CD14-positive monocyte (primary cell): ENCODE measurements at regions not wholly inside any gene's neighbourhood (a gene's known extent, or its start where the extent isn't known, plus 50 kb on each side); places are given as distances from the start of the nearest gene placed in this dataset.

Experiments
- DNase-seq, 3 donors: peaks; one replicate each; pipeline ENCODE4 v3.0.0-alpha.2; 2011 to 2022
- H2AFZ ChIP-seq: 2 replicates; pipeline ENCODE4 v1.6.0; 2012; ENCODE audit warnings: mild to moderate bottlenecking, low read depth, low read length, inconsistent platforms; ENCODE audit not compliant: insufficient read depth, poor library complexity, severe bottlenecking
- H3K27ac ChIP-seq, 2 donors: 1 replicate in 1 of 2; 2 replicates in 1 of 2; pipeline ENCODE4 v1.5.1; 2012 to 2013; ENCODE audit warnings: low read length in 2 of 2, control low read depth in 1 of 2, inconsistent platforms in 1 of 2, low read depth in 1 of 2, mild to moderate bottlenecking in 1 of 2
- H3K27me3 ChIP-seq, 2 donors: one replicate each; pipeline versions ENCODE4 v1.6.0 to v1.6.1; 2011 to 2013; ENCODE audit warnings: low read length in 2 of 2; ENCODE audit not compliant: control insufficient read depth in 2 of 2, insufficient read depth in 2 of 2
- H3K36me3 ChIP-seq, 2 donors: replicated peaks in 1 of 2; 1 replicate in 1 of 2; 2 replicates in 1 of 2; pipeline versions ENCODE4 v1.5.1 to v1.6.1; 2012 to 2013; ENCODE audit warnings: low read length in 2 of 2, control low read depth in 1 of 2, inconsistent platforms in 1 of 2, mild to moderate bottlenecking in 1 of 2; ENCODE audit not compliant: insufficient read depth in 2 of 2, control insufficient read depth in 1 of 2
- H3K4me1 ChIP-seq, 2 donors: 1 replicate in 1 of 2; 2 replicates in 1 of 2; pipeline versions ENCODE4 v1.5.1 to v1.6.1; 2012 to 2013; ENCODE audit warnings: low read length in 2 of 2, control low read depth in 1 of 2, inconsistent platforms in 1 of 2, mild to moderate bottlenecking in 1 of 2, moderate library complexity in 1 of 2; ENCODE audit not compliant: insufficient read depth in 2 of 2, control insufficient read depth in 1 of 2
- H3K4me2 ChIP-seq: replicated peaks from 2 replicates; pipeline ENCODE3; 2012; ENCODE audit warnings: low read length, moderate library complexity, mild to moderate bottlenecking; ENCODE audit not compliant: poor library complexity, severe bottlenecking; ENCODE audit errors: extremely low read depth
- H3K4me3 ChIP-seq, 3 experiments: fragments of 200-600 bp in 1 of 3; sonication (generic) in 1 of 3; replicated peaks in 1 of 3; 1 replicate in 2 of 3; 2 replicates in 1 of 3; pipeline ENCODE4 v1.5.1; 2011 to 2013; ENCODE audit warnings: low read length in 3 of 3, mild to moderate bottlenecking in 3 of 3, control low read depth in 2 of 3, low read depth in 2 of 3, inconsistent platforms in 1 of 3, moderate library complexity in 1 of 3
- H3K79me2 ChIP-seq: 2 replicates; pipeline ENCODE4 v1.6.0; 2012; ENCODE audit warnings: mild to moderate bottlenecking, control low read depth, inconsistent platforms, low read length, moderate library complexity; ENCODE audit not compliant: insufficient read depth
- H3K9ac ChIP-seq: 2 replicates; pipeline ENCODE4 v1.6.0; 2017; ENCODE audit warnings: low read length, mild to moderate bottlenecking; ENCODE audit not compliant: insufficient read depth, poor library complexity, severe bottlenecking
- H3K9me3 ChIP-seq, 2 donors: replicated peaks in 1 of 2; 1 replicate in 1 of 2; 2 replicates in 1 of 2; pipeline versions ENCODE4 v1.5.1 to v1.6.1; 2012 to 2013; ENCODE audit warnings: low read length in 2 of 2, control low read depth in 1 of 2; ENCODE audit not compliant: control insufficient read depth in 1 of 2, insufficient read depth in 1 of 2
- H4K20me1 ChIP-seq: 2 replicates; pipeline ENCODE4 v1.6.0; 2012; ENCODE audit warnings: mild to moderate bottlenecking, low read length, control low read depth, moderate library complexity; ENCODE audit not compliant: insufficient read depth
- H3K27ac Mint-ChIP-seq, 7 donors: one replicate each; pipeline ENCODE4 v1.8.0; 2020; ENCODE audit warnings: mild to moderate bottlenecking in 7 of 7, mixed read lengths in 7 of 7, moderate library complexity in 6 of 7, inconsistent platforms in 2 of 7
- H3K27me3 Mint-ChIP-seq, 3 donors: one replicate each; pipeline ENCODE4 v1.8.0; 2021 to 2022; ENCODE audit warnings: low read depth in 3 of 3, mild to moderate bottlenecking in 3 of 3, mixed read lengths in 3 of 3, moderate library complexity in 3 of 3, inconsistent platforms in 1 of 3
- H3K36me3 Mint-ChIP-seq, 2 donors: one replicate each; pipeline ENCODE4 v1.8.0; 2020; ENCODE audit warnings: mixed read lengths in 2 of 2, inconsistent platforms in 1 of 2, mild to moderate bottlenecking in 1 of 2
- H3K4me1 Mint-ChIP-seq: one replicate; pipeline ENCODE4 v1.8.0; 2020; ENCODE audit warnings: mild to moderate bottlenecking, mixed read lengths
- H3K4me3 Mint-ChIP-seq, 2 donors: one replicate each; pipeline ENCODE4 v1.8.0; 2020; ENCODE audit warnings: mild to moderate bottlenecking in 2 of 2, mixed read lengths in 2 of 2, moderate library complexity in 1 of 2
- H3K9me3 Mint-ChIP-seq, 7 donors: one replicate each; pipeline ENCODE4 v1.8.0; 2020 to 2022; ENCODE audit warnings: mixed read lengths in 7 of 7, mild to moderate bottlenecking in 6 of 7, moderate library complexity in 6 of 7, inconsistent platforms in 2 of 7
- WGBS: methylation state at CpG from one replicate; pipeline ENCODE4 v1.1.5; 2013; ENCODE audit warnings: missing lambda C conversion rate; ENCODE audit not compliant: insufficient coverage; 5-methylcytosine and 5-hydroxymethylcytosine counted together
- intact Hi-C, 2 donors: fragments of 100-400 bp; cut with micrococcal nuclease; formaldehyde crosslinking; loops; one replicate each; pipeline versions ENCODE4 v1.15.0 to v1.15.1; 2023
- TF ChIP-seq, protein P1 (sequence below): fragments of 200-600 bp; IDR thresholded peaks from one replicate; pipeline ENCODE4 v1.8.0; 2022; ENCODE audit warnings: antibody characterized with exemption, mild to moderate bottlenecking

DNA sequence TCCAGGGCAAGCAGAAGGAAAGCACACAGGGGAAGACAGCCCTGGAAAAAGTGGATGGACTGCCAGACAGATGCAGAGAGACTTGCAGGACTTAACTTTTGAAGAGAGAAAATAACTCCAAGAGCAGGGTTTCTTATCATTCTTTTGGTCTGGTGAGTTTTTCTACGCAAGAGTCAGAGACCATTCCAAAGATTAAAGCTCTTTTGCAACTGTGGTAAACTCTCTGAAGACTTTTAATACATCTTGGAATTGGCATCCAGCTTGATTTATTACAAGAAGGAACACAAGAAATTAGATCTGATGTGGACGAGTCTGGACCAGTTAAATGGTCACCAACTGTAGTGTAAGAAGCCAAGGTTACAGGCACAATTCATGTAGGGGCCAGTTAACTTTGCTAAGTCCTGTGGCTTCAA lies 153.4 kb downstream of the SIPA1L2 start:
- Mint-ChIP-seq H3K9me3 (peaks cover 0 to 3% (median 0%) of the 10 kb centered on the region in 7 donors), H3K4me1 (peaks cover 7% of the 10 kb centered on the region), H3K27me3 (no peaks in the 10 kb centered on the region), H3K27ac (no peak overlapping the region), H3K36me3 (peaks cover 6 to 22% of the 10 kb centered on the region in 2 donors), H3K4me3 (no peak overlapping the region)
- Histone ChIP-seq H3K4me2 (no peak overlapping the region), H3K27me3 (no peaks in the 10 kb centered on the region), H3K9ac (no peak overlapping the region), H3K4me1 (peaks cover 0 to under 1% of the 10 kb centered on the region in 2 donors), H3K4me3 (no peak overlapping the region), H2AFZ (no peak overlapping the region), H3K27ac (no peak overlapping the region), H3K79me2 (no peaks in the 10 kb centered on the region), H3K36me3 (peaks cover 0 to under 1% of the 10 kb centered on the region in 2 donors), H4K20me1 (no peaks in the 10 kb centered on the region), H3K9me3 (no peaks in the 10 kb centered on the region)
- intact Hi-C loops = no loop called here
- DNase-seq = no peak
- TF ChIP-seq, protein P1, sequence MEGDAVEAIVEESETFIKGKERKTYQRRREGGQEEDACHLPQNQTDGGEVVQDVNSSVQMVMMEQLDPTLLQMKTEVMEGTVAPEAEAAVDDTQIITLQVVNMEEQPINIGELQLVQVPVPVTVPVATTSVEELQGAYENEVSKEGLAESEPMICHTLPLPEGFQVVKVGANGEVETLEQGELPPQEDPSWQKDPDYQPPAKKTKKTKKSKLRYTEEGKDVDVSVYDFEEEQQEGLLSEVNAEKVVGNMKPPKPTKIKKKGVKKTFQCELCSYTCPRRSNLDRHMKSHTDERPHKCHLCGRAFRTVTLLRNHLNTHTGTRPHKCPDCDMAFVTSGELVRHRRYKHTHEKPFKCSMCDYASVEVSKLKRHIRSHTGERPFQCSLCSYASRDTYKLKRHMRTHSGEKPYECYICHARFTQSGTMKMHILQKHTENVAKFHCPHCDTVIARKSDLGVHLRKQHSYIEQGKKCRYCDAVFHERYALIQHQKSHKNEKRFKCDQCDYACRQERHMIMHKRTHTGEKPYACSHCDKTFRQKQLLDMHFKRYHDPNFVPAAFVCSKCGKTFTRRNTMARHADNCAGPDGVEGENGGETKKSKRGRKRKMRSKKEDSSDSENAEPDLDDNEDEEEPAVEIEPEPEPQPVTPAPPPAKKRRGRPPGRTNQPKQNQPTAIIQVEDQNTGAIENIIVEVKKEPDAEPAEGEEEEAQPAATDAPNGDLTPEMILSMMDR = no peak
- WGBS = 80% methylated on average over 2 of the region's 2 CpGs

DNA sequence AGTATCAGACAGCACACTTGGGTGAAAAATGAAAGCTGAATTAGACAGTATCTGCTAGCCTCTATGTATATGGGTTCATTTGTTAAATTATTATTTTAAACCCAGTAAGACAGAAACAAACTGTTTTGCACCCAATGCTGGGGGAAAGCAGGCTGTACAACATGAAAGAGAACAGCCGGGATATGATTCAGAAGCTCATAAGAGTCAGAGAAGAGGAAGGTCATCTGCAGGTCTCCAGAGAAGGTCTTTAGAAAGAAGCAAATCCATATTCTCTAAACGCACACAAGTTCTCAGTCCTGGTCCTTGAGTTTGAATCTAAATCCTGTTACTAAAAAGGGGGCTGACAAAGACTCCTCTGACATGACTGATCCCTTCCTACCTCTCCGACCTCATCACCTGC lies 155.1 kb downstream of the SIPA1L2 start:
- H3K4me2 ChIP-seq = no peak overlapping the region
- H2AFZ ChIP-seq = no peak overlapping the region
- Mint-ChIP-seq H3K27me3 (no peaks in the 10 kb centered on the region), H3K9me3 (peaks cover 0 to 2% (median 0%) of the 10 kb centered on the region in 7 donors), H3K36me3 (peaks cover 13 to 26% of the 10 kb centered on the region in 2 donors), H3K4me3 (no peak overlapping the region), H3K27ac (peak overlapping the region in 1 of 7 donors; percentile 50), H3K4me1 (peaks cover 11% of the 10 kb centered on the region)
- peaks cover 0 to 8% of the 10 kb centered on the region in 2 donors for H3K36me3 ChIP-seq
- H3K4me3 ChIP-seq = no peak overlapping the region
- peaks cover 4 to 5% of the 10 kb centered on the region in 2 donors for H3K4me1 ChIP-seq
- no peak overlapping the region for H3K27ac ChIP-seq
- DNase-seq = no peak
- H3K9ac ChIP-seq = no peak overlapping the region
- 84% methylated on average over 2 of the region's 3 CpGs for WGBS
- H4K20me1 ChIP-seq = no peaks in the 10 kb centered on the region
- intact Hi-C loops = no loop called here
- H3K27me3 ChIP-seq = no peaks in the 10 kb centered on the region
- no peaks in the 10 kb centered on the region for H3K9me3 ChIP-seq
- TF ChIP-seq, protein P1 = no peak
- H3K79me2 ChIP-seq = no peaks in the 10 kb centered on the region
